ENCODE measurements at regions not wholly inside any gene's neighbourhood (a gene's known extent, or its start where the extent isn't known, plus 50 kb on each side); places are given as distances from the start of the nearest gene placed in this dataset.

DNA sequence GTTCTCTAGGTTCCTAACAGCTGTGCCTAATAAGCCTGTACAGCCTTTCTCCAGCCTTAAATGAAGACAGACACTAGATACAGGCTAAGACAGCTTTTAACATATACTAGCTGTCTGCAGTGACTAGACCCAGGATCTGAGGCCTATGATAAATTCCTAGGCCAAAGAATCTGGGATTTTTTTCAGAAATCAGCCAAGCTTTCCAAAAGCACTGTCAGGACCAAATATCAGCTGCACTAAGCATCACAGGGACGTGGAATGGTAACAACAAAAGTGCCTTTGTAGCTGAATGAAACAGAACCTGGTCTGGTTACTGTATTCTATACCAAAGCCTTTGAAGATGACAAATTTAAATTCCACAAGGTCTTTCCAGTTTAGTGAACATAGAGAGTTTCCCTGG is 77.9 kb upstream of the DOCK9 start:
- no peak for DNase-seq

DNA sequence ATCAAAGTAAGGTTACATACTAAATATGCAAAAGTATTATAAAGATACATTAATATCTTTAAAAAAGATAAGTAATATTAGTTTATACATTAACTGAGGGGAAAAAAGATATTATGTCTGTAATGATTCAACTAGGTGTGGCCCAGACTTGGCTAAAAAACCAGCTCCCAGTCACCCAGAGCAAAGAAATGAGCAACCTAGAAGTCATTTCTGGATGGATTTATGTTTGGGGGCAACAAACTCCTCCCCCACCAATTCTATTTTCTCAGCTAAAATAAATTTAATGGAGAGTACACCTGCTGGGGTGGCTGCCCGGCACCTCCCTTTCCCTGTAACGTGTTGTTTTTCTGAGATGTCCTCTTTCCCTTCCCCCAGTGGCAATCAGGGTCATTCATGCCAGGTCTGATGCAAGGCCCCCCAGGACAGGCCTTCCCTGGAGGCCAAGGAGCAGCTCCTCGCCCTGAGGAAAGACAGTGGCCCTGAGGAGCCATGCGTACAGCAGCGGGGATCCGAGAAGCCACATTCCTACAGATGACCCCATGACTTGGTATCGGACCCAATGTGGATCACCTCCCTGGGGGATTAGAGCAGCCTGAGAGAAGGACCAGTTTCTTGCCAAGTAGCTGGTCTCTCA is 78.6 kb upstream of the DOCK9 start:
- DNase-seq: no peak

DNA sequence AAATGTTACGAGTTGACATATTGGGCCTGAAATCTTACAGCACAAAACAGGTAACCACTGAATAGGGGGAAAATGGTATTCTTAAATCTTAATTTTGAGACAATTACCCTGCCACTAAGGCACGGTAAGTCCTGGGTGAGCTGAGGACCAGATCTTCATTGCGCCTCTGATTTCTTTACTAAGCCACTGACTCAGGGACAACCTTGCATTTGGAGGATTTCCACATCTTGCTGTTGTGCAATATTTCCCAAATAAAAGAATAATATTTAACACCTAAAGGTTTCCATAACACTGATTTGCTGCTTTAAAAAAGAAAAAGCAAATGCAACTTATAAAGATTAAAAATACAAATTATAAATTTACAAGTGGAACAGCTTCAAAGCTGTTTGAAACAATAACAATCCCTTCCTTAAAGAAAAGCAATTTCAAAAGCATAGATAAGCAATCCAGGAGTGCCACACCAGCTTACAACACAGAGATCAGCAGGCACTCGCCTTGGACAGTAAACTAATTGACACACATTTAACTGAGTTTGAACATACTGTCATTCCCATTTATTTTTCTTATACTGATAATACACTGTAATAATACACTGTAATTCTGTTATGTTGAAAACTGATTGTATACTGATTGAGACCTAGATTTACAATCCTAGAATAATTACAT is 79.6 kb upstream of the DOCK9 start:
- no peak for DNase-seq

DNA sequence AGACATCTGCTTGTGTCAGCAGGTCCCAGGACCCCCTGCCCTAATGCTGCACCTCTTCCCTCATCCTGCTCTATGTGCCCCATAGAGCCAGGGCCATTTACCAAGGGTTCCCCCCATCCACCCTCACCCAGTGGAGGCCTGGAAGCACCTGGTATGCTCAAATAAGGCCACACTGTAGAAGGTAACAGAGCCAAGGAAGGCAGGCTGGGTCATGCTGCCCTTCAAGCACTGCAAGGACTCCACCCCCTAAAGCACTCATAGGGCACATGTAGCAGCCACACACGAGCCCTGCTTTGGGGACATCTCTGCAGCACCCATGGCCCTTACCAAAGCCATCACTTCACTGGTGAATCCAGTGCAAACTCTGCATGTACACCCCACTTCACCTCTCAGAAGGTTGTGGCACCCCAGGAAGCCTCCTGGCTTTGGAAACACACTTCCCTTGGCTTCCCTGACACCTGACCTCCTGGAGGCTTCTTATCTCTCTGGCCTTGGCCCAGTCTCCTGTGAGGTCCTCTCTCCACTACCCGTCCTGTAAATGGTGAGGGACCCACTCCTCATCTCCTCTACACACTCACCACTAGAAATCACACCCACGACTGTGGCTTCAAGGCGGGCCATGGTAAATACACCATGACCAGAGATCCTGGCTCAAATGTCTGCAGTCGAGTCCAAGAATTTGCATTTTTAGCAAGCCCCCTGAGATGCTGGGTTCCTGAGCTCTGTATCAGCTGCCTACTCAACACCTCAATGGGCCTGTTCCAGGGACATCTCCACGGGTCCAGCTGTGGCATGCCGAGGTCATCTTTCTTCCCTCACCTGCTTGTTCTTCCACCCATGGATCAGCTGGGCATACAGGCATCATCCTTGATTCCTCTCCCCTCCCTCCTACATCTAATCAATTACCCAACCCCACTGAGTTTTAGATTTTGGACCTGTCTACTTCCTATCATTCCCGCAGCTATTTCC is 80.9 kb upstream of the DOCK9 start:
- DNase-seq: no peak

DNA sequence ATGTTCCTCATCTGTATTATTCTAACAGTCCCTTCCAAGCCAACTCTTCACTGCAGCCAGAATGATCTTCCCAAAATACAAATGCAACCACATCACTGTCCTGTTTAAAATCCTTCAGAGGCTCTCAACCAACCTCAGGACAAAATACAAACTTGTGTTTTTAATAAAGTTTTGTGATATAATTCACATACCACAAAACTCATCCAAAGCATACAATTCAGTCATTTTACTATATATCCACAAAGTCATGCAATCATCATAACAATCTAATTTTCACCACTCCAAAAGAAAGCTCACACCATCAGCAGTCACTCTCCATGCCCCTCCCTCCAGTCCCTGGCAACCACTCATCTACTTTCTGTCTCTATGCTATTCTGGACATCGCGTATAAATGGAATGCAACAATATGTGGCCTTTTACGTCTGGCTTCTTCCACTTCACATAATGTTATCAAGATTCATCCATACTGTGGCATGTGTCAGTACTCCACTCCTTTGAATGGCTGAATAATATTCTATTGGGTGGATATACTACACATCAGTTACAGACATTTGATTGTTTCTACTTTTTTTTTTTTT is 81.7 kb upstream of the DOCK9 start:
- DNase-seq: no peak

DNA sequence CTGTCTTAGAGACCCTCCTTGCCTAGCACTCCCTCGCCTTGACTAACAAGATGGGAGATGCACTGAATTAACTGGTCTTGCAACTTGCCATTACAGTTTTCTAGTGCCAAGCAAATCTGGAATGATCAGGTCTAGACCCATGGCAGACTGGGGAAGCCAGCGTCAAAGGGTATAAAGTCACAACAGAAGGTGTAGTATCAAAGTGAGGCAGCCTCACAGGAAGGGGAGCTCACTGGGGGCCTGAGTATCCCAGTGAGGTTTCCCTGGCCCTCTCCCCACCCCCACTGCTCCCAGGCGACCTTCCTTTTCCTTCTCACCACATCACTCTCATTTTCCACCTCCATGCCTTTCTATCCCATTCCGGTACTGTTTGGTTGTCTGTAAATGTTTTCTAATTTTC is 83.5 kb upstream of the DOCK9 start:
- DNase-seq: no peak

DNA sequence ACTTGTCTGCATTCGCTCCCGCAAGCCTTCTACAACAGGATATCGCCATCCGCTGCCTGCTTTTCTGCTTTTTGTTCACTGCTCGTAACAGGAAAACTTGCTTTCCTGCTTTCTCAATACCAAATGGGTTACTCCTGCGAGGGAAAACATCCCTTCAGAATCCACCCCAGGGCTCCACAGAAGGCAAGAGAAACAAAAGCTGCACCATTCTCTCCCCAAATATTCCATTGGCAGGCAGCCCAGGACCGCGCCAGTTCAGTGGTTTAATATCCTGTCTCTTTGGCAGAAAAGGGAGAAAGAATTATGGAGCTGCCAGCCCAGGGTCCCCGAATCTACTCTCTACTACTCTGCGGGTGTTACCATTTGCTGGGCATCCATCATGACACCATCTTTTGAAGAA is 84.7 kb upstream of the DOCK9 start:
- DNase-seq: no peak

DNA sequence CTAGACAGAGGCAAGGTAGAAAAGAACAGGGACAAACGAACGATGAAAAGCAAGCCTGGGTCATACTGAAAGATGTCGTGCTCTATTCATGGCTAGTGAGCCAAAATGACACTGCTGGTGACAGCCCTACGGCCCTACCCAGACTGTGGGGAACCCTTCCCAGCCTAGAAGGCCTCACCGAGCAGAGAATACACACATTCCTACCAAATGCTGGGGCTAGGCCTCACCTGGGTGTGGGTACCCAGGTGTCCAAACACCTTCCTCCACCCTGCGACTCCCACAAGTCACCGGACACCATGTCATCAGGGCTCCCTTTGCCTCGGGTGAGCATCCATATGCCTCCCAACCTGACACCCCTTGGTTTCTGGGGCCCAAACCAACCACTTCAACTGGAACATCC is 85.3 kb upstream of the DOCK9 start:
- no peak for DNase-seq

DNA sequence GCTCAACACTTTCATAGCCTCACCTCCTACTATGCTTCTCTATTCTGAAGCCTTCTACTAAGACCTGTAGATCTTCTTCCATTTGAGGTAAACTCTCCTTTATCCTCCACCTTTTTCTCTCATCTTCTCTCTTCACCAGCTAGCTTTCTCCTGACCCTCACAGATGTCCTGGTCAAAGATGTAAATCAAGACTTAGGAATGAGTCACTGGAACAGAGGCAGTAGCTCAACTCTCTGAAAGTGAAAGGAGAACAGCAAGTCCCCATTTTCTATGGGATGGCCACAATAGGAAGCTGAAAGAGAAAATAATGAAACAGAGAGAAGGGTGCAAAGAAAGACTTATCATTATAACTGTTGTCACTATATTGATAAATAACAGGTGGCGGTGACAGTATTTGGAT is 86.1 kb upstream of the DOCK9 start:
- peak in 1 of 4 experiments; percentile 24 for DNase-seq

DNA sequence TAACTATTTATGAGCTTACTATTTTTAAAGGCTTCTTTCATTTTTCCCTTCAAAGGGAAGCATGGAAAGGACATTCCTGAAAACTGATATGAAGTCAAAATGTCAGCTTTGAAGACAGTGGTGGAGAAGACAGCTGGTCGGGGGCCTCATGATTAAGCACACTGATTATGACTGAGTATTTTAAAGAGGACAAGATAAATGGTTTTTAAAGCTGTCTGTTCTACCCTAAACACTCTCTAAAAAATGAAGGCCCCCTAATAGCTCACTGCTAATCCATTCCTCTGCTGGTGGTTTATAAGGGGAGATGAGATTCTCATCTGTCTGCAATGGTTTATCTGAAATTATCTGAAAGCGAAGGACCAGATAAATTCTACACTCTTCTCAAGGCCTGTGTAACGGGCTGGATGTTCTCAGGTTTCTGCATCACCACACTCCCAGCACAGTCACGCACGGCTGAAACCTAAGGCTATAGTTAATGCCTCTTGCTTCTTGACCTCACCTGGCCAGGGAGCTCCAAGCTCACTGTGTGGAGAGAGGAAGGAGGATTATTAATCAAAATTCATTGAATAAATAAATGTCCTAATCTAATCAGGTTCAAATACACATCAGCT is 86.9 kb upstream of the DOCK9 start:
- DNase-seq: no peak

DNA sequence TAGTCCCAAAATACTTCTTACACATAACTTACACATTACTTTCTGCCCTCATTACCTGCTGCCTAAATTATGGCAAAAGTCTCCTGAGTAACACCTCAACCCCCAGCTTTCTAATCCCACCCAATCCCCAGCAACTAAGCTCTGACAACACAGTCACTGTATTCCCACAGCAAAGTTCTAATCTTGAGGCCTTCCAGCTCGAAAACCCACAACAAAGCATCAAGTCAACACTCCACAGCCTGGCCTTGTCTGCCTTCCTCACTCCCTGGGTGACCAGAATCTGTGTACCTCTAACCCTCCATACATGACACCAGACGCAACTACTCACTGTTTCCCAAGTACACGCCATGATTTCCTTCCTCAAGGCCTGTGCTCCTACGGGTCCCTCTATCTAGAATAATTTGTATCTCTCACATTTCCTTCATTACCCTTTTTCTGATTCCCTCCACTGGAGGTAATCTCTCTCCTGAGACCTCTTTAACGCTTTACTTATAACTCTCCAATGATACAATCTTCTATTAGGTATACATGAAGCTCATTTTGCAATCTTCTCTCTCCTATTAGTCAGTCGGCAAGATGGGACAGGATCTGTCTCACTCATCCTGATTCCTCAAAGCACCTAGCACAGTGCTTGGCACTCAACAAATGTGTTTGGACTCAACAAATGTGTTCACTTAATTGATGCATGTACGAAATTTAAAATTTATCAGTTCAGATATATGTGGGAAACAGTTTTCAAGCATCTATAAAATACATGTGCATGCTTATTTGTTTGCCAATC is 87.6 kb upstream of the DOCK9 start:
- no peak for DNase-seq

DNA sequence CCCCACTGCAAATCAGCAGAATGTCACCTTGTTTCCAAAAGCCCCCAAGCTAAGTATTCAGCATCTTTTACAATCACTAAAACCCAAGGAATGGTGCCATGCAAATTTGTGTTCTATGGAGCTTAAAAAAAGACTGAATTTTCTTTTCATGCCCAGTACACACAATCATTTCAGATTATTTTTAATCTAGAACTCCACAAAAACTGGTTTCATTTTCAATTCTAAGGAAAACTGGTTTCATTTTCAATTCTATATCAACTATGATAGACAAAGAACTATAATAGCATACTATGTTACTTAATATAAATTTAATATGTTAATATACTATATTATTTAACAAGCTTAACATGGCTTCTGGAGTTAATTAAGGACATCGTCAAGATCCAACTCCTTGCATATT is 88.4 kb upstream of the DOCK9 start:
- DNase-seq: no peak

DNA sequence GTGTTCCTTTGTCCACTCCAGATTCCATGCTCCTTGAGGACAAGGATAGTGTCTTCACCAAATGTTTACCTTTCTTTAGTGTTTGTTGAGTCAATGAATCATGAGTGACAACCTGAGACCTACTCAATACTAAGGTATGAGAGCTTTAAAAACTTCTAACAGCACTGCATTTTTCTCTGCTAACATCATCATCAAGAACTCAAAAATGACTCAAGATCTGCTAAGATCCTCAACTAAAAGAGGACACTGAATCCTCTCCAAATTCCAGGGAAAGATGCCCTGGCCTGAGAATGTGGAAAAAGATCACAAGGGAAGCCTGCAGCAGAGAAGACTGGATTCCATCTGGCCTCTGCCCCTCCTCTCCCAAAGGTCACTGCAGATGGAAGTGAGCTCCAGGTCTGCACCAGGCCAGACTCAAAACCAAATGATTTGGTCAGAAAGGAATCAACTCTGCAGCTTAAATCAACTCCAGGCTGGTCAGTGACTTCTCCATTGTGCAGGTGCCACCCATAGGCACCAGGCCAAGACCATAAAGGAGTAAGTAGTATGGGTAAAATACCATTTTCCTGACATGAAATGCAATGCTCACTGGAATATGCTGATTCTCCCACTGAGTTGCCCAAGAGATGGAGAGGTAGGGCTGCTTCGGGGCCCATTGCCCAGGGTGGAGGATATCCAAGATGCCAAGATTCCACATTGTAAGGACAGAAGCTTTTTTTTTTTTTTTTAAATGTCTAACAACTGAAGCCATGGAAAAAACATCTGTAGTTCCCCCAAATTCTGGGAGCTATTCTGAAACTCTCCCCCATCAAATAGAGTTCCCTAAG is 89.5 kb upstream of the DOCK9 start:
- DNase-seq: no peak

DNA sequence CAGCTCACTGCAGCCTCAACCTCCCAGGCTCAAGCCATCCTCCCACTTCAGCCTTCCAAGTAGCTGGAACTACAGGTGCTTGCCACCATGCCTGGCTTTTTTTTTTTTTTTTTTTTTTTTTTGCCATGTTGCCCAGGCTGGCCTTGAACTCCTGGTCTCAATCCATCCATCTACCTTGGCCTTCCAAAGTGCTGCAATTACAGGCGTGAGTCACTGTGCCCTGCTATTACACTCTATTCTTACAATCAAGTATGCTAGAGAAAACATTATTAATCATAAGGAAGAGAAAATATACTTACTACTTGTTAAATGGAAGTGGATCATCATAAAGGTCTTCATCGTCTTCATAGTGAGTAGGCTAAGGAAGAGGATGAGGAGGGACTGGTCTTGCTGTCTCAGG is 93.3 kb upstream of the DOCK9 start:
- DNase-seq: no peak

DNA sequence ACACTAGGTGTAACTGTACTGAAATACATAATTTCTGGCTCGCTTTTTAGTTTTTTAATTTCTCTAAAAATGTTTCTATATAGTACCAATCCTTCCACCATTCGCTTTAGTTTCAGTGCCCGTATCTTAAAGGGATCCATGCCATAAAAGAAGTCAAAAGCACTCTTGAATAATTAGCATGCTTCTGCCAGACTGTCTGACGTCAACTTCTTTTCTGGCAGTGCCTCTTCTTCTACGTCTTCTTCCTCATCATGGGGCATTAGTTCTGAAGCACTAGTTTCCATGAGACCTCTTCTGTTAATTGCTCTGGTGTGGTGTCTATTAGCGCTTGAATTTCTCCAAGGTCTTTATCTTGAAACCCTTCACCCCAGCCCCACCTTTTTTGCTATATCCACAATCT is 93.8 kb upstream of the DOCK9 start:
- DNase-seq: no peak

DNA sequence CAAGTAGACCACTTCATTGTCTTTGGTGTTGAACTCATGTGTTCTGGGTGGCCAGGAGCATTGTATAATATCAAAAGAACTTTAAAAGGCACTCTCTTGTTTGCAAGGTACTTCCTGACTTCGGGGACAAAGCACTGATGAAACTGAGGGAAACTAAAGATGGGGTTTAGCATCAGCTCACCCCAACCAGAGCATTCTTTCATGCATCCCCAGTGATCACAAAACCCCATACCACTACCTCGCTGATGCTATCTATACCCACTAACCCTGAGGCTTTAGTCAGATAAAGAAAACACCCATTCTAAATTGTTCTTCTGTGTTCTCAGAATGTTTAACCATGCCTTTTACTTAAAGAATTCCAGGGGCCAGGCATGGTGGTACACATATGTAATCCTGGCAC is 94.5 kb upstream of the DOCK9 start:
- no peak for DNase-seq

DNA sequence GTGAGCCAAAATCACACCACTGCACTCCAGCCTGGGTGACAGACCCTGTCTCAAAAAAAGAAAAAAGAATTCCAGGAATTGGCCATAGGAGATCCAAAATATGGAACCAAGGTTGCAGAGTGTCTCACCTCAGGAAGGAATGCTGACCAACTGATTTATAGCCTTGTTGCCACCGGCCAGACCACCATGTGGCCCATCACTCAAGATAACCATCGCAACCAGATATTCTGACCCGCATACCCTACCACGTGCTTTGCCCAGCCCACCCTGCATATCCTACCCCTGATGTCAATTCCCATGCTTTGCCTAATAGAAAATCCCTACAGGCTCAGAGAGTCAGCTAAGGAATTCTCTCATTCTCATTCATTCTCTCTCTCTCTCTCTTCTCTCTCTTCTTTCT is 95.1 kb upstream of the DOCK9 start:
- DNase-seq: no peak

DNA sequence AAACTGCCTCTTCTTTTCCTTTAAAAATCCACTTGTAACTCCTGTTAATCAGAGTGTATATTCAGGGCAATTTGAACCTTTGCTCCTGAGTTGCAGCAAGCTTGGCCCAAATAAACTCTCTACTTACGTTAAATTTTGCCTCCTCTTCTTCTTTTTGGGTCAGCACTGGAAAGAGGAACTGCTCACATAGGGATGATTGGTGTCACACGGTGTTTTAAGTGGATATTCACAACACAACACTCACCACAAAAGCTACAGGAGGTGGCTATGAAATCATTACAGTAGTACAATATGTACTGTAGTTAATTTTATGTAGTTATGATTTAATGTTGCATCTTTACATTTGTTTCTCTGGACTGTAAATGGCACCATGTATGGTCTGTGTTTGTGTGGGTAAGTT is 96.8 kb upstream of the DOCK9 start:
- no peak for DNase-seq

DNA sequence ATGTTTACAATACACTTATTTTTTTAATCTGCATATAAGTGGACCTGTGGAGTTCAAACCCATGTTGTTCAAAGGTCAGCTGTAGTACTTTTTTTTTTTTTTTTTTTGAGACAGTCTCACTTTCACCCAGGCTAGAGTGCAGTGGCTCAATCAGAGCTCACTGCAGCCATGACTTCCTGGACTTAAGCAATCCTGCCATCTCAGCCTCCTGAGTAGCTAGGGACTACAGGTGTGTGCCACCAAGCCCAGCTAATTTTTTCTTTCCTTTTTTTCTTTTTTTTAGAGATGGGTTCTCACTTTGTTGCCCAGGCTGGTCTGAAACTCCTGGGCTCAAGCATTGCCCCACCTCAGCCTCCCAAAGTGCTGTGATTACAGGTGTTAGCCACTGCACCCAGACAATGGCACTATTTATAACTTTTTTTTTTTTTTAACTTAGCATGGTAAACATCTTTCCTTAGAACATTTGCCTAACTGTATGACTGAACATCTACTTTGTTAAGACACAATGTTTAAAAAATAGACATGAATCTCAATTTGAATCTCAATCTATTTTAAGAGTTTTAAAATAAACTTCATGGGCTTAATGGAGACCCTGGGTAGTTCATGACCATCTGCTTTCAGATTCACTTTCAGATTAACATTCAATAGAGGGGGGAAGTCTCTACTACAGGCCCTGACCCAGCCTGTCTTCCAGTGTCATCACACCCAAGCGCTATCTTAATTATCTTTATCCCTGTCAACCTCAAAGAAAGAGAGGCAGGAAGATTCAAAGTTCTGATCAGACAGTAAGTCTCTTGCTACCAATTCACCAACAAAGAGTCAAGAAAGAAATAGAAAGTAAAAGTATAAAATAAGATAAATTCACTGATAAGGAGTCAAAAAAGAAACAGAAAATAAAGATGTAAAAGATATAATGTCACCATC is 97.7 kb upstream of the DOCK9 start:
- no peak for DNase-seq

Data from suppressor macrophage (primary cell).